C4-2B (cell line): ENCODE measurements at regions not wholly inside any gene's neighbourhood (a gene's known extent, or its start where the extent isn't known, plus 50 kb on each side); places are given as distances from the start of the nearest gene placed in this dataset.

Experiments used
- ZFX ChIP-seq: fragments of 450-650 bp; IDR thresholded peaks from 2 replicates; pipeline ENCODE4 v1.6.1; 2017
- TF ChIP-seq, protein P1 (sequence below): fragments of 450-650 bp; conservative IDR thresholded peaks from 2 replicates; pipeline ENCODE4 v1.5.1; 2017; ENCODE audit warnings: mild to moderate bottlenecking

DNA sequence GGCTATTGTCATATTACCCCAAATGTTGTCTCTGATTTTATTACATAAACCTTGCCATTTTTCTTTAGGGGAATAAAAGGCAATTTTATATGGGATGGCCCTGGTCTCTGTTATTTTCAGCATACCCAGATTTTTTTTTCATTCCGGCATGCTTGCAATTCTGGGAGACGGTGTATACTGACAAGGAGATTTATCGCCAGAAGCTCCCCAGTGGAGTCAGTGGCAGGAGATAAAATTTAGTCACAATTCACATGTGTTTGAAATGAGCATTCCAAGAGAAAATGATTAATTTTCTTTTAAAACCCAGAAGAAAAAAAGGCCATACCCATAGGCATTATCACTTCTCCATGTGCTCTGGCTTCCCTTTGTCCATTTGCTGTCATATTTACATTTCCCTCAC, 250.8 kb upstream of the RSPO3 start:
- TF ChIP-seq, protein P1, sequence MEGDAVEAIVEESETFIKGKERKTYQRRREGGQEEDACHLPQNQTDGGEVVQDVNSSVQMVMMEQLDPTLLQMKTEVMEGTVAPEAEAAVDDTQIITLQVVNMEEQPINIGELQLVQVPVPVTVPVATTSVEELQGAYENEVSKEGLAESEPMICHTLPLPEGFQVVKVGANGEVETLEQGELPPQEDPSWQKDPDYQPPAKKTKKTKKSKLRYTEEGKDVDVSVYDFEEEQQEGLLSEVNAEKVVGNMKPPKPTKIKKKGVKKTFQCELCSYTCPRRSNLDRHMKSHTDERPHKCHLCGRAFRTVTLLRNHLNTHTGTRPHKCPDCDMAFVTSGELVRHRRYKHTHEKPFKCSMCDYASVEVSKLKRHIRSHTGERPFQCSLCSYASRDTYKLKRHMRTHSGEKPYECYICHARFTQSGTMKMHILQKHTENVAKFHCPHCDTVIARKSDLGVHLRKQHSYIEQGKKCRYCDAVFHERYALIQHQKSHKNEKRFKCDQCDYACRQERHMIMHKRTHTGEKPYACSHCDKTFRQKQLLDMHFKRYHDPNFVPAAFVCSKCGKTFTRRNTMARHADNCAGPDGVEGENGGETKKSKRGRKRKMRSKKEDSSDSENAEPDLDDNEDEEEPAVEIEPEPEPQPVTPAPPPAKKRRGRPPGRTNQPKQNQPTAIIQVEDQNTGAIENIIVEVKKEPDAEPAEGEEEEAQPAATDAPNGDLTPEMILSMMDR, result no peak
- no peak for TF ChIP-seq ZFX
